COLO829 (cell line): ENCODE measurements at regions not wholly inside any gene's neighbourhood (a gene's known extent, or its start where the extent isn't known, plus 50 kb on each side); places are given as distances from the start of the nearest gene placed in this dataset.

Experiments used
- DNase-seq: peaks from one replicate; pipeline ENCODE4 v3.0.0; 2012; ENCODE audit warnings: low spot score

GRCh38 chr12:4134448-4135263 lies 138.9 kb upstream of the CCND2 start:
- DNase-seq = no peak

GRCh38 chr12:4133636-4134447 lies 139.7 kb upstream of the CCND2 start:
- no peak for DNase-seq

- DNase-seq = no peak
Observed at GRCh38 chr12:4133029-4133428, 140.5 kb upstream of the CCND2 start.

GRCh38 chr12:4121506-4122020 lies 152.0 kb upstream of the CCND2 start:
- DNase-seq = no peak

- no peak for DNase-seq
Observed at GRCh38 chr12:4120316-4120917, 153.1 kb upstream of the CCND2 start.

- no peak for DNase-seq
Observed at GRCh38 chr12:4119157-4119761, 154.3 kb upstream of the CCND2 start.

- no peak for DNase-seq
Observed at GRCh38 chr12:4118601-4119156, 154.9 kb upstream of the CCND2 start.

- DNase-seq = no peak
Observed at GRCh38 chr12:4118017-4118510, 155.5 kb upstream of the CCND2 start.

- DNase-seq = no peak
Observed at GRCh38 chr12:4117386-4118016, 156.1 kb upstream of the CCND2 start.

GRCh38 chr12:4116251-4117111 lies 157.1 kb upstream of the CCND2 start:
- no peak for DNase-seq

- DNase-seq = no peak
Observed at GRCh38 chr12:4115570-4115969, 158.0 kb upstream of the CCND2 start.

GRCh38 chr12:4114986-4115385 lies 158.6 kb upstream of the CCND2 start:
- no peak for DNase-seq

- no peak for DNase-seq
Observed at GRCh38 chr12:4112734-4113325, 160.7 kb upstream of the CCND2 start.

GRCh38 chr12:4112290-4112689 lies 161.3 kb upstream of the CCND2 start:
- DNase-seq = no peak

- DNase-seq = no peak
Observed at GRCh38 chr12:4111010-4111409, 162.6 kb upstream of the CCND2 start.

- DNase-seq = no peak
Observed at GRCh38 chr12:4109826-4110225, 163.7 kb upstream of the CCND2 start.

- DNase-seq = no peak
Observed at GRCh38 chr12:4108803-4109345, 164.7 kb upstream of the CCND2 start.

GRCh38 chr12:4107911-4108697 lies 165.5 kb upstream of the CCND2 start:
- no peak for DNase-seq

- peak; percentile 45 for DNase-seq
Observed at GRCh38 chr12:4107436-4107878, 166.1 kb upstream of the CCND2 start.
